ENCODE measurements at regions not wholly inside any gene's neighbourhood (a gene's known extent, or its start where the extent isn't known, plus 50 kb on each side); places are given as distances from the start of the nearest gene placed in this dataset.

DNA sequence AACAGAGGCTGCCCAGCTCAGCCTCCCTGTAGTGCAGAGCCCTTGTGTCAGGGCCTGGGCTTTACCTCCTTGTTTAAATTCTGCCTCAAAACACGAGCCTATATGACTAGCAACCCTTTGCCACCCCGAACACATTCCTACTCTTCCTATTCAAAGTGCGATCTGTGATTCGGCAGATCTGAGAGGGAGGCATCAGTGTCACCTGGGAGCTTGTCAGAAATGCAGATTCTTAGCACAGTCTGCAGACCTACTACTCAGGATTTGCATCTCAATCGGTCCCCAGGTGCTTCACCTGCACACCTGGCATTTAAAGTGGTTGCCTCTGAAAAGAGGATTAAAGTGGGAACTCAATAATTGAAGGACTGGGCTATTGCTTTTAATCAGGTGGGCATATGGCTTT, 273.2 kb upstream of the TOPAZ1 start:
- Histone ChIP-seq H3K79me2 (ENCODE audit: control insufficient read depth, insufficient read depth, low read length) (no peaks in the 10 kb centered on the region), H3K9ac (ENCODE audit: low read length) (no peak overlapping the region), H3K27me3 (replicated peaks in 1 of 4; ENCODE audit: control extremely low read depth in 1 of 4, control insufficient read depth in 3 of 4, insufficient read depth in 4 of 4, low read length in 3 of 4) (peaks cover 0 to 5% (median 0%) of the 10 kb centered on the region in 4 experiments), H4K20me1 (ENCODE audit: control insufficient read depth, insufficient read depth, low read length, poor library complexity, severe bottlenecking) (no peaks in the 10 kb centered on the region), H3K27ac (ENCODE audit: low read length in 2 of 2) (no peak overlapping the region), H3K4me3 (ENCODE audit: control extremely low read depth in 1 of 5, extremely low read depth in 1 of 5, insufficient read depth in 1 of 5, low read depth in 2 of 5, low read length in 4 of 5) (no peak overlapping the region), H3K4me2 (replicated peaks; ENCODE audit: low read depth, low read length, poor library complexity, severe bottlenecking) (no peak overlapping the region), H3K4me1 (ENCODE audit: control insufficient read depth in 2 of 2, insufficient read depth in 2 of 2, low read length in 2 of 2) (no peaks in the 10 kb centered on the region), H2AFZ (ENCODE audit: insufficient read depth, low read depth, low read length, poor library complexity, severe bottlenecking) (no peak overlapping the region), H3K9me3 (ENCODE audit: control extremely low read depth in 1 of 3, control insufficient read depth in 2 of 3, insufficient read depth in 1 of 3, low read length in 2 of 3) (no peaks in the 10 kb centered on the region), H3K36me3 (replicated peaks in 1 of 2; ENCODE audit: control extremely low read depth in 1 of 2, control insufficient read depth in 1 of 2, extremely low read depth in 1 of 2, insufficient read depth in 2 of 2, low read length in 1 of 2) (no peaks in the 10 kb centered on the region)
- TF ChIP-seq, protein P1, sequence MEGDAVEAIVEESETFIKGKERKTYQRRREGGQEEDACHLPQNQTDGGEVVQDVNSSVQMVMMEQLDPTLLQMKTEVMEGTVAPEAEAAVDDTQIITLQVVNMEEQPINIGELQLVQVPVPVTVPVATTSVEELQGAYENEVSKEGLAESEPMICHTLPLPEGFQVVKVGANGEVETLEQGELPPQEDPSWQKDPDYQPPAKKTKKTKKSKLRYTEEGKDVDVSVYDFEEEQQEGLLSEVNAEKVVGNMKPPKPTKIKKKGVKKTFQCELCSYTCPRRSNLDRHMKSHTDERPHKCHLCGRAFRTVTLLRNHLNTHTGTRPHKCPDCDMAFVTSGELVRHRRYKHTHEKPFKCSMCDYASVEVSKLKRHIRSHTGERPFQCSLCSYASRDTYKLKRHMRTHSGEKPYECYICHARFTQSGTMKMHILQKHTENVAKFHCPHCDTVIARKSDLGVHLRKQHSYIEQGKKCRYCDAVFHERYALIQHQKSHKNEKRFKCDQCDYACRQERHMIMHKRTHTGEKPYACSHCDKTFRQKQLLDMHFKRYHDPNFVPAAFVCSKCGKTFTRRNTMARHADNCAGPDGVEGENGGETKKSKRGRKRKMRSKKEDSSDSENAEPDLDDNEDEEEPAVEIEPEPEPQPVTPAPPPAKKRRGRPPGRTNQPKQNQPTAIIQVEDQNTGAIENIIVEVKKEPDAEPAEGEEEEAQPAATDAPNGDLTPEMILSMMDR (IDR thresholded peaks at IDR 0.05), result no peak
- no peak for TF ChIP-seq EZH2 (IDR thresholded peaks at IDR 0.05; ENCODE audit: borderline replicate concordance, insufficient read depth, low read depth, low read length, poor library complexity, severe bottlenecking)
- intact Hi-C loops (cut with micrococcal nuclease), result no loop called here
- Mint-ChIP-seq H3K27me3 (peaks cover 16% of the 10 kb centered on the region), H3K9me3 (ENCODE audit: insufficient read depth) (no peaks in the 10 kb centered on the region), H3K4me3 (no peak overlapping the region), H3K4me1 (no peaks in the 10 kb centered on the region), H3K27ac (no peak overlapping the region)
- no peak for ATAC-seq (ENCODE audit: low read depth)
- DNase-seq, result no peak
- WGBS (ENCODE audit: insufficient coverage), result 80% methylated on average over 3 of the region's 5 CpGs
- ChIA-PET POLR2A (no interaction called here), CTCF (no interaction called here)

DNA sequence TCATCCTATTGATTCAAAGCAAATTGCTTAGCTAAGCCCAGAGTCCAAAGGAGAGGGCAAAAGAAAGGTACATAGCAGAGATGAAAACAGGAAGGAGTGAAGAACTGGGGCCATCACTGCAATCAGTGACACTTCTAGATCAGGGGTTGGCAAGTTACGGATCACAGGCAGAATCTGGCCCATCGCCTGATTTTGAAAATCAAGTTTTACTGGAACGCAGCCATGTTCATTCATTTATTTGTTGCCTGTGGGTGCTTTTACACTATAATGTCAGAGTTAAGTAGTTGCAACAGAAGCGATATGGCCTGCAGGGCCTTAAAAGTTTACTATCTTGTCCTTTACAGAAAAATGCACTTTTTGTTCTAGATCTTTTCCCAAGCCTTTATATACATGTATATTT, 271.7 kb upstream of the TOPAZ1 start:
- intact Hi-C loops (cut with micrococcal nuclease), result no loop called here
- H3K4me3 Mint-ChIP-seq, result no peak overlapping the region
- WGBS (ENCODE audit: insufficient coverage), result 100% methylated on average over 1 of the region's 4 CpGs
- H4K20me1 ChIP-seq (ENCODE audit: control insufficient read depth, insufficient read depth, low read length, poor library complexity, severe bottlenecking), result no peaks in the 10 kb centered on the region
- H3K4me2 ChIP-seq (replicated peaks; ENCODE audit: low read depth, low read length, poor library complexity, severe bottlenecking), result no peak overlapping the region
- H3K27me3 ChIP-seq (replicated peaks in 1 of 4; ENCODE audit: control extremely low read depth in 1 of 4, control insufficient read depth in 3 of 4, insufficient read depth in 4 of 4, low read length in 3 of 4), result peaks cover 0 to 5% (median 0%) of the 10 kb centered on the region in 4 experiments
- ATAC-seq (ENCODE audit: low read depth) (no peak), DNase-seq (no peak)
- H3K4me1 Mint-ChIP-seq, result no peaks in the 10 kb centered on the region
- no peak overlapping the region for H3K4me3 ChIP-seq (ENCODE audit: control extremely low read depth in 1 of 5, extremely low read depth in 1 of 5, insufficient read depth in 1 of 5, low read depth in 2 of 5, low read length in 4 of 5)
- ChIA-PET CTCF (no interaction called here), POLR2A (no interaction called here)
- H3K27me3 Mint-ChIP-seq, result peaks cover 10% of the 10 kb centered on the region
- no peak overlapping the region for H2AFZ ChIP-seq (ENCODE audit: insufficient read depth, low read depth, low read length, poor library complexity, severe bottlenecking)
- H3K36me3 ChIP-seq (replicated peaks in 1 of 2; ENCODE audit: control extremely low read depth in 1 of 2, control insufficient read depth in 1 of 2, extremely low read depth in 1 of 2, insufficient read depth in 2 of 2, low read length in 1 of 2), result no peaks in the 10 kb centered on the region
- no peak for TF ChIP-seq EZH2 (IDR thresholded peaks at IDR 0.05; ENCODE audit: borderline replicate concordance, insufficient read depth, low read depth, low read length, poor library complexity, severe bottlenecking)
- H3K27ac ChIP-seq (ENCODE audit: low read length in 2 of 2), result no peak overlapping the region
- H3K9ac ChIP-seq (ENCODE audit: low read length), result no peak overlapping the region
- H3K27ac Mint-ChIP-seq, result no peak overlapping the region
- no peaks in the 10 kb centered on the region for H3K9me3 ChIP-seq (ENCODE audit: control extremely low read depth in 1 of 3, control insufficient read depth in 2 of 3, insufficient read depth in 1 of 3, low read length in 2 of 3)
- no peaks in the 10 kb centered on the region for H3K4me1 ChIP-seq (ENCODE audit: control insufficient read depth in 2 of 2, insufficient read depth in 2 of 2, low read length in 2 of 2)
- H3K79me2 ChIP-seq (ENCODE audit: control insufficient read depth, insufficient read depth, low read length), result no peaks in the 10 kb centered on the region
- no peaks in the 10 kb centered on the region for H3K9me3 Mint-ChIP-seq (ENCODE audit: insufficient read depth)
